Breast epithelium (tissue), 3 donors: ENCODE measurements at regions not wholly inside any gene's neighbourhood (a gene's known extent, or its start where the extent isn't known, plus 50 kb on each side); places are given as distances from the start of the nearest gene placed in this dataset.

Experiments used
- POLR2A ChIP-seq: fragments of 450-650 bp; IDR thresholded peaks from one replicate; pipeline ENCODE4 v1.6.1; 2016; ENCODE audit warnings: antibody characterized with exemption, mild to moderate bottlenecking, moderate library complexity
- TF ChIP-seq, protein P1 (sequence below), 3 donors: fragments of 450-650 bp; IDR thresholded peaks; one replicate each; pipeline ENCODE4 v1.5.1; 2016 to 2017; ENCODE audit warnings: antibody characterized with exemption in 3 of 3, mild to moderate bottlenecking in 3 of 3, moderate library complexity in 3 of 3

DNA sequence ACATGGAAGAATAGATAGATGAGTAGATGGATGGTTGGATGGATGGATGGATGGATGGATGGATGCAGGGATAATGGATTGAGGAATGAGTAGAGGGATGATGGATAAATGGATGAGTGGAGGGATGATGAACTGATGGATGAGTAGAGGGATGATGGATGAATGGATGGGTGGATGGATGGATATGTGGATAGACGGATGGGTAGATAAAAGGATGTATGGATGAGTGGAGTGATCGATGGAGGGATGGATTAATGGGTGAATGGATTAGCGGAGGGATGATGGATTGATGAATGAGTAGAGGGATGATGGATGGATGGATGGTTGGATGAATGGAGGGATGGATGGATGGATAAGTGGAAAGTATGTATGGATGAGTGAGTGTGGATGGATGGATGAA lies 533.2 kb downstream of the RFC3 start:
- TF ChIP-seq, protein P1, sequence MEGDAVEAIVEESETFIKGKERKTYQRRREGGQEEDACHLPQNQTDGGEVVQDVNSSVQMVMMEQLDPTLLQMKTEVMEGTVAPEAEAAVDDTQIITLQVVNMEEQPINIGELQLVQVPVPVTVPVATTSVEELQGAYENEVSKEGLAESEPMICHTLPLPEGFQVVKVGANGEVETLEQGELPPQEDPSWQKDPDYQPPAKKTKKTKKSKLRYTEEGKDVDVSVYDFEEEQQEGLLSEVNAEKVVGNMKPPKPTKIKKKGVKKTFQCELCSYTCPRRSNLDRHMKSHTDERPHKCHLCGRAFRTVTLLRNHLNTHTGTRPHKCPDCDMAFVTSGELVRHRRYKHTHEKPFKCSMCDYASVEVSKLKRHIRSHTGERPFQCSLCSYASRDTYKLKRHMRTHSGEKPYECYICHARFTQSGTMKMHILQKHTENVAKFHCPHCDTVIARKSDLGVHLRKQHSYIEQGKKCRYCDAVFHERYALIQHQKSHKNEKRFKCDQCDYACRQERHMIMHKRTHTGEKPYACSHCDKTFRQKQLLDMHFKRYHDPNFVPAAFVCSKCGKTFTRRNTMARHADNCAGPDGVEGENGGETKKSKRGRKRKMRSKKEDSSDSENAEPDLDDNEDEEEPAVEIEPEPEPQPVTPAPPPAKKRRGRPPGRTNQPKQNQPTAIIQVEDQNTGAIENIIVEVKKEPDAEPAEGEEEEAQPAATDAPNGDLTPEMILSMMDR (IDR thresholded peaks at IDR 0.05), result no peak
- TF ChIP-seq POLR2A, result no peak
